NCI-H2196 treated with DMSO at 0.1 percent for 48 hours (cell line): ENCODE measurements at regions not wholly inside any gene's neighbourhood (a gene's known extent, or its start where the extent isn't known, plus 50 kb on each side); places are given as distances from the start of the nearest gene placed in this dataset.

Source experiments
- DNase-seq: peaks from one replicate; lab custom pipeline; 2025; ENCODE audit not compliant: unreplicated experiment; lab: John Stamatoyannopoulos, UW

DNA sequence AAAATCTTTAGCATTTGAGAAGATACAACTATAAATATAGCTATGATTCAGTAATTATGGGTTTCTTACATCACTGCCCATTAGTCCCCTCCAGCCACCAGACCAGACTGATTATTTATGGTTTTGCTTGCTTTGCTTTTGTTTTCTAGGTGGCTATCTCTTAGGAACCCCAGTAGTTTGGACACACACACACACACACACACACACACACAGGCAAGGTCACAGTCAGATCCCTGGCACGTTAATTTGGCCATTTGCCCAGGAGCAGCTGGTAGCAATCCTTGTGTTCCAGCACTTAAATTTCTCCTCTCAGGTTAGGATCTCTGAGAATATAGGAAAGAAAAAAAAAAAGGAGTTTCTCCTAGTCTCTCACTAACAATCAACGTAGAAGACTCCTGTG, 90.2 kb upstream of the RESF1 start:
- peak; percentile 25 for DNase-seq

DNA sequence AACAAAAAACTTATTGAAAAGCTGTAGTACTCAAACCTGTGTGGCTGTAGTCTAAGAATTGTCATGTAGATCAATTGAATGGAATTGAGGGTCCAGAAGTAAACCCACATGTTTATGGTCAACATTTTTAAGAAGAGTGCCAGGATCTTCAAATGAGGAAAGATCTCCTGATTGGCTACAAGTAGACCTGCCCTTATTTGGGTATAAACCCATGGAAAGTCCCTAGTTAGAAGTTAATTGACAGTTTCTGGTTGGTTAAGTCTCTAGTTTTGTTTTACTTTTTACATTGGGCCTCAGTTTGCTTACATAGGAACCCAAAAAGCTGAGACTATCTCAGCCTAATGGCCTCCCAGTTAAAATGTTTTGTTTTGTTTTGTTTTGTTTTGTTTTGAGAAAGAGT, 91.9 kb upstream of the RESF1 start:
- no peak for DNase-seq

DNA sequence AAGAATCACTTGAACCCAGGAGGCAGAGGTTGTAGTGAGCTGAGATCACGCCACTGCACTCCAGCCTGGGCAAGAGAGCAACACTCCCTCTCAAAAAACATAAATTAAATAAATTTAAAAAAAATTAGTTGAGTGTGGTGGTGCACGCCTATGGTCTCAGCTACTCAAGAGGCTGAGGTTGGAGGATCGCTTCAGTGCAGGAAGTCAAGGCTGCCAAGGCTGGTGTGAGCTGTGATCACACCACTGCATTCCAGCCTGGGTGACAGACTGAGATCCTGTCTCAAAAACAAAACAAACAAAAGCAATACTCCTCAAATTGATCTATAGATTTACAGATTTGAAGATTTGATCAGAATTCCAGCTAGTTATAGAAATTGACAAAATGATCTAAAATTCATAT, 92.7 kb upstream of the RESF1 start:
- no peak for DNase-seq

DNA sequence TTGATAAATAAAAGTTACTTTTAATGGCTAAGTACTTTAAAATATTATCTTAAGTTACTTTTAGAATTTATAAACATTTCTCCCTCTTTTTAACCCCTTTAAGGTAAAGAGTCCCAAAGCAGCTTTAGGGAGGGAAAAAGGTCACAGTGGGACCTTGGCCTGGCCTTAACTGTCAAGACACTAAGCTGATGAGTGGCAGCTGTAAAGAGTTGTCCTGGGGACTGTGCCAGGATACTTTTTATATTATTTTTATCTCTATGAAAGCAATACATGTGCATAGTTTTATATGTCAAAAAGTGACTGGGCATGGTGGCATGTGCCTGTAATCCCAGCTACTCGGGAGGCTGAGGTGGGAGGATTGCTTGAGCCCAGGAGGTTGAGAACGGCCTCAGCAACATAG, 94.2 kb upstream of the RESF1 start:
- no peak for DNase-seq

DNA sequence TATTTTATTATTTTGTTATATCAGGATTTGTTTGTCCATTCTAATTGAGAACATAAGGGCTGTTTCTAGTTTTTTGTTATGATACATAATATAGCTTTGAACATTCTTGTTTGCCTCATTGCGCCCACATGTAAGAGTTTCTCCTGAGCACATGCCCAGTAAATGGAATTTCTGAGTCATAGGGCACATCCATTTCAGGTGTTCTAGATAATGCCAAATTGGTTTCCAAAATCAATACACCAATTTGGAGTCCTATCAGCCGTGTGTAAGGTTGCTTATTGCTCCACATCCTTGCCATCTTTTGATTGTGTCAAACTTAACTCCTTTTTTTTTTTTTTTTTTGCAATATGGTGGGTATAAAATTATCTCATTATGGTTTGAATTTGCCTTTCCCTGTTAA, 97.9 kb upstream of the RESF1 start:
- DNase-seq, result no peak

DNA sequence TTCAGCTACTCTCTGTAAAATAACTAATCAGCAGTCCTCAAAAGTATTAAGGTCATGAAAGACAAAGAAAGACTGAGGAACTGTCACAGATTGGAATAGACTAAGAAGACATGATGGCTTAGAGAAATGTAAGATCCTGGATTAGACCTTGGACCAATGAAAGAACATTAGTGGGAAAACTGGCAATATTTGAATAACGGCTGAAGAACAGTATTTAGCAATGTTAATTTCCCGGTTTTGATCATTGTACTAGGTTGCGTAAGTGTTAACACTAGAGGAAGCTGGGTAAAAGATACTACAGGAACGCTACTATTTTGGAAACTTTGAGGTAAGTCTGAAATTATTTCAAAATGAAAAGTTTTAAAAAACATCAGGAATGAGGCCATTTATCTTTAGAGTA, 98.8 kb upstream of the RESF1 start:
- no peak for DNase-seq

DNA sequence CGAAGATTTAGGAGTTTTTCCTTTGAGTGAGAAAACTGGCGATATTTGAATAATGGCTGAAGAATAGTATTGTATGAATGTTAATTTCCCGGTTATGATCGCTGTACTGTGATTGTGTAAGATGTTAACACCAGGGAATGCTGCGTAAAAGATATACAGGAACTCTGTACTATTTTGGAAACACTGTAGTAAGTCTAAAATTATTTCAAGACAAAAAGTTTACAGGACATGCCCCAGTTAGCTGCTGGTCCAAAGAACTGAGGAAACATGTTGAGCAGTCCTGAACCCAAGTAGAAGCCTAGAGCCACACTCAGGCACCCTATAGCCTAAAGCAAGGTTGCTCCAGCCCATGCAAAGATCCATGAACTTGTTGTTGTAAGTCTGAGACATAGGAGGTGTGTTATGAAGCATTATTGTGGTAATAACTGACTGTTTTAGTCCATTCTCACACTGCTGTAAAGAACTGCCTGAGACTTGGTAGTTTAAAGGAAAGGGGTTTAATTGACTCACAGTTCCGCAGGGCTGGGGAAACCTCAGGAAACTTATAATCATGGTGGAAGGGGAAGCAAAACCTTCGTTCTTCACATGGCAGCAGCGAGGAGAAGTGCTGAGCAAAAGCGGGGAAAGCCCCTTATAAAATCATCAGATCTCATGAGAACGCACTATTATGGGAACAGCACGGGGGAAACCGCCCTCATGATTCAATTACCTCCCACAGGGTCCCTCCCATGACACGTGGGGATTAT, 99.8 kb upstream of the RESF1 start:
- DNase-seq, result no peak

DNA sequence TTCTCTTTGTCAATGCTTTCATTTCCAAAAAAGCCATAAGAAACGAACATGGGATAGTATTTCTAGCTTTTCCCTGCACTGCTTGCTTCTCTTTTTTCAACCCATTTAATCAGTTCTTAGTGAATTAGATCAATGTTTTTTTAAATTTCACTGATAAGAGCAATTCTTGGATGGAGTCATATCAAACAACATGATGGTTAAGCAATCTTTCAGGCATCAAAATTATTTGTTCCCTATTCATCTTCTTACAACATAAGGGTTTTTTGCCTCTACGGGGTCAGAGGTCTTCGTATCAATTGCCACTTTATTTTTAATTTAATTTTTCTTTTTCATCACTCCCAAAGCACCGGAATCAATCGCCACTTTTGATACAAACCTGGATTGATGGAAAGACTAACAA, 103.8 kb upstream of the RESF1 start:
- no peak for DNase-seq

DNA sequence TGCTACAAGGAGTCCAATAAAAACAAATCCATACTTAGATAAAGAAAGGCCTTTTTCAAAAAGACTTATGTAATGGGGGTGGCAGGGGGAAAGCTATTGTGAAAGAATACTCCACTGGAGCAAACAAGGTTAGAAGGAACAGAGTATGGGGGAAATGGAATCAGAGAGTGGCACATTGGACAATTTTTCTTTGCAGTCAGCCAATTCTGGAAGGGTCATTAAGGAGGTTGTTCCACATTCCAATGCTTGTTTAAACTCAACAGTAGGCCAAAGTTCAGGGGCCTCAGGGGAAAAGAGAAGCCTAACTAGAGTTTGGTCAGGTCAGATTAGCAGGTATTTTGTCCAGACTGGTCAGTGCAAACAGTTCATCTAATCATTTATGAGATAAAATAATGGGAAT, 105.2 kb upstream of the RESF1 start:
- no peak for DNase-seq

DNA sequence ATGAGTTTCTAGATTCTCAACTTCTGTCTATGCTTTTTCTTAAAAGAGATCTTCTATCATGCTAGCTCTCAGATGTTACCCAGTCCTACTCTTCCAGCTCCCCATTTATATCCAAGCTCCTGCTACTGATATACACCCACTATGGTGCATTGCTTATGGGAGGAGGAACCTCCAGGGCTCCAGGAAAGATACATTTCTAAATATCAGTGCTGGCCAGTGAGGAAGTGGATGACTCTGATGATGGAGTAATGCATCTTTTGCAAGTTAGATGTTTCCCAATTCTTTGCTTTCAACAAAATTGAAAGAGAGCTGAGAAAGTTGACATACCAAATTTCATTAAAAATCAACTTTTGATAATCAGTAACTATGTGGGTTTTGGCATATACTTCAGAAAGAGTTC, 105.7 kb upstream of the RESF1 start:
- no peak for DNase-seq

DNA sequence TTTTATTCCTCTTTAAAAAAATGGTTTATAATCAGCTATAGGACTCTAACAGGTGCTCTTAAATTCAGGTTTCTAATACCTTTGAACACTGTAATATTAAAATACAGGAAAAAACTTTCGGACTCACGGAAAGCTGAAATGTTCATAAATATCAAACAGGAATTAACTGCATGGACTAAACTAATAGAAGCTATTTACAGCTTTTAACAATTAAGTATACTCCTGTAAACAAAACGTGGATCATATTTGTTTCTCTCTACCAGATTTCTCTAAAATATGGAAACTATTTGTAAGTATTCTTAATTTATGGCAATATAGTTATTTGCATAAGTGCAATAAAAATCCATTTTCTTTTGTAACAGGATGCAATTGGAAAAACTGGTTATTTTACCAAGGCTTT, 108.9 kb upstream of the RESF1 start:
- DNase-seq, result no peak

DNA sequence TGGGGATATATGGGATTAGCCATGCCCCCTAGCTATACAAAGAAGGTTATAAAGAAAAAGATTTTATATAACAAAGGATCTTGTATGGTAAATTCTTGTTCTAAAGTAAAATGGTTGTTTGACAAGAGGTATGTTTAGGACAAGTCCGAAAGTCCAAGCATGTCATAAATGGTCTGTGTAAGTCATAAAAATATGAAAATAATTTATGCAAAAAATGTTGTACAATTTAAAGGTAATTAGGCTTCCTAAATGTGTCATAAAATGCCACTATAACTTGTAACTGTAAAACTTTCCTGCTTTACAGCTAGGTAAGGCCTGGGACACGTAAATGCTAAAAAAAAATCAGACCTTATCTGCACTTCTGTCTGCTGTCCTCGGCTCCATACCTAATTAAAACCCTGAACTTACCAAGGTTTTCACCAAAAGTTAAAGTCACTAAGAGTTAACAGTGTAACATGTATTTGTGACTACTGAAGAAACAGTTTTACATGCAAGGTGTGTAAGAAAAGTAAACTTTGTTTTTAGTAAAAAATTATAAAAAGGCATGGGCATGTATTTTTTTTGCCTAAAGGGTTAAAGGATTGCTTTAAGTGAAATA, 110.0 kb upstream of the RESF1 start:
- no peak for DNase-seq

DNA sequence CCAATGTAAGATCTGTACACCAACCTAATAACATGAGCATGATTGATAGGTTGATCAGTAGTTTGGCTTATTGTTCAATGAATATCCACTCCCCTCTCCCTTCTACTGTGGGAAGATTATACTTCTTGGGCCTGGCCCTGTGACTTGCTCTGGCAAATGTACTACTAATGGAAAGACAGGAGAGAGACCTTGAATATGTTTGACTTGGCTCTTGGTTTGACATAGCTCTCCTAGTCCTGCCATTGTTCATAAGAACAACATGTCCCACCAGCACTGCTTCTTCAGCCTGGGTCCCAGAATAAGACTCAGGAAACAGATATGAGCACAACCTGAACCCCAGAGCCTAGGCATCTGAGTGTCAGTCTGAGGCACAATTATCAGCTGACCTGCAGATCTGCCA, 112.8 kb upstream of the RESF1 start:
- DNase-seq, result no peak

DNA sequence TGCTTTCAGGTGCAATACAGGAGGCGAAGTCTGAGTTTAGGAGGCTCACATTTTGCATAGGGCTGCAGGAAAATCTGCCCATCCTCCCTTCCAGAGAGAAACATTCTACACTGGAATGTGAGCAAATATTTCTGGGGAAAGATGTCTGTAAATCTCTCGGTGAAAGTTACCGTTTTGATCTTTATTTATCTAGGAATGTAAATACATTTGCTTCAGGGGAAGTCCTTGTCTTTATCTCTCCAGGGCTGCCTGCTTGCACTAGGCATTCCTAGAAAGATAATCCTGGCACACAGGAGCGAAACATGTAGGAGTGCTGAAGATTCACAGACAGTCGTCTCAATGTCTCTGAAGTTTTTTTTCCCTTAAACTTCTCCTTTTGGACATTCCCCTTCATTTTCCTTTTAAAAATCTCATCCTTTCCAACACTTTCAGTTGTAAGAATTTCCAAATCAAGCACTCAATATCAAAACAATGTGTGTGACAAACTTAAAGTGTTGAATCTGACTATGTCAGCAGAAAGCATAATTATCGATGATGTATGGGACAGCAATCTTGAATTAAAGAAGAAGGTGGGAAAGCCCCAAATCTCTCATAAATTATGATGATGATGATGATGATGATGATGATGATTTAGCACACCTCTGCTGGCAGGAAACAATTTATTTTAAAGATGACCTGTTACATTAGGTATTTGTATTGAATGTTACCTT, 113.4 kb upstream of the RESF1 start:
- no peak for DNase-seq

DNA sequence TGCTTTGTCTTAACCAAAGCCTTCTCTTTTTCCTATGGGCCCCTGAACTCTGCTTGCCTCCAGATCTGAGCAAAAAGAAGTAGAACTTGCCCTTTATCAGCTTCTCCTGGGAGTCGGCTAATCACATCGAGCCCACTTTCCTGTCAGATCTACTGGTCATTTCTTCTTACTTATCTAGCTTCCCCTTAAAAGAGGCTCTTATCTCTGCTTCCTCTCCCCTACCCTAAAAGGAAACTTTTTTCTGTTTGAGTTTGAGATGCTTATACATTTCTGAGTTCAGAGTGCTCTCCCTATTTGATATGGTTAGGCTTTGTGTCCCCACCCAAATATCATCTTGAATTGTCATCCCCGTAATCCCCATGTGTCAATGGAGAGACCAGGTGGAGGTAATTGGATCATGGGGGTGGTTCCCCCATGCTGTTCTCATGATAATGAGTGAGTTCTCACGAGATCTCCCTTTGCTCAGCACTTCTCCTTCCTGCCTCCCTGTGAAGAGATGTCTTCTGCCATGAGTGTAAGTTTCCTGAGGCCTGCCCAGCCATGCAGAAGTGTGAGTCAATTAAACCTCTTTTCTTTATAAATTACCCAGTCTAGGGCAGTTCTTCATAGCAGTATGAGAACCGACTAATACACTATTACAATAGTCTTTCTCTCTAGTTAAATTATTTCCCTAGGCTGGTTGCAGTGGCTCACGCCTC, 114.7 kb upstream of the AMN1 start:
- no peak for DNase-seq

DNA sequence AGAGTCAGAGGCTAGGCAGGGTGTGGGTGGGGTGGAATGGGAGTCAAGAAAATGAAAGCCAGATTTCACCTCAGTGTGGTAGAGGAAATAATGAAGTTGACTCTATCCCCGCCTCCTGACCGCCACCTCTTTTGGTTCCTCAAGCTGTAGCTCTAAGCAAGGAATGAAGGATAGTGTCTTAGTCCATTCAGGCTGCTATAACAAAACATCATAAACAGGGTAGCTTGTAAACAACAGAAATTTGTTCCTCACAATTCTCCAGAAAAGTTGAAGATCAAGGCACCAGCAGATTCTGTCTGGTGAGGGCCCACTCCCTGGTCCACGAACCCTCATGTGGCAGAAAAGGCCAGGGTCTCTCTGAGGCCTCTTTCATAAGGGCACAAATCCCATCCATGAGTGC, 109.1 kb upstream of the AMN1 start:
- no peak for DNase-seq

DNA sequence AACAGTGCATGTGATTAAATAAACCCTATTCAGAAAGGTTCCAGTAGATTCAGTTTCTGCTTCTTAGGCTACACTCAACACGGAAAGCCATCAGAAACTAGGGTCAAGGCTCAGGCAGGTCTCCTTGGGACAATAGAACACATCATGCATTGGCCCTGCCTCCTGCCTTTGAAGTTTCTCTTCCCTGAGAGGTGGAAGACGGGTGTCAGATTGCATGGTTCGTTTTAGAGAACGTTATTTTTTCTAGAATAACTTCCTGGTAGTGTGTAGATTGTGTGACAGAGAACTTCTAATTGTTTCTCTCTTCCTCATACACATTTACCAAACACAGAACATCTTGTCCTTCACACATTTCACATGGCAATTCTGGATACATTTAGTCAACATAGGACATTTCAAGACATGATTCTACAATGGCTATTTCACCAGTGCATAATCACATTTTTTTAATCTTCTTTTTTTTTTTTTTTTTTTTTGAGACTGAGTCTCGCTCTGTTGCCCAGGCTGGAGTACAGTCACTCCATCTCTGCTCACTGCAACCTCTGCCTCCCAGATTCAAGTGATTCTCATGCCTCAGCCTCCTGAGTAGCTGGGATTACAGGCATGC, 106.6 kb upstream of the AMN1 start:
- no peak for DNase-seq

DNA sequence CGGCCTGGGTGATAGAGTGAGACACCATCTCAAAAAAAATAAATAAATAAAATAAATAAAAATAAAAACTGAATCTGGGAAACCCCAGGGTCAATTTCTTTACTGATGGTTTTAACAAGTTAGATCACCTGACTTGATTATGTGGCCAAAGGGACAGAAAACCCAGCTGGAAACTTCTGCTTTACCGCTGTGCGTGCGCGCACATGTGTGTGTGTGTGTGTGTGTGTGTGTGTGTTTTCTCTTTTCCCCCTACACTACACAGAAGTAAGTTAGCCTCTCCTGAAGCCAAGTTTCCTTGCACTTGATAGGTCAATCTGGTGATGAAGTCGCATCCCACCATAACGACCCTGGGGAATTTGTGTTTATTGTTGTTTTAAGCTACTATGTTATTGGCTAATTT, 105.3 kb upstream of the AMN1 start:
- DNase-seq, result no peak

DNA sequence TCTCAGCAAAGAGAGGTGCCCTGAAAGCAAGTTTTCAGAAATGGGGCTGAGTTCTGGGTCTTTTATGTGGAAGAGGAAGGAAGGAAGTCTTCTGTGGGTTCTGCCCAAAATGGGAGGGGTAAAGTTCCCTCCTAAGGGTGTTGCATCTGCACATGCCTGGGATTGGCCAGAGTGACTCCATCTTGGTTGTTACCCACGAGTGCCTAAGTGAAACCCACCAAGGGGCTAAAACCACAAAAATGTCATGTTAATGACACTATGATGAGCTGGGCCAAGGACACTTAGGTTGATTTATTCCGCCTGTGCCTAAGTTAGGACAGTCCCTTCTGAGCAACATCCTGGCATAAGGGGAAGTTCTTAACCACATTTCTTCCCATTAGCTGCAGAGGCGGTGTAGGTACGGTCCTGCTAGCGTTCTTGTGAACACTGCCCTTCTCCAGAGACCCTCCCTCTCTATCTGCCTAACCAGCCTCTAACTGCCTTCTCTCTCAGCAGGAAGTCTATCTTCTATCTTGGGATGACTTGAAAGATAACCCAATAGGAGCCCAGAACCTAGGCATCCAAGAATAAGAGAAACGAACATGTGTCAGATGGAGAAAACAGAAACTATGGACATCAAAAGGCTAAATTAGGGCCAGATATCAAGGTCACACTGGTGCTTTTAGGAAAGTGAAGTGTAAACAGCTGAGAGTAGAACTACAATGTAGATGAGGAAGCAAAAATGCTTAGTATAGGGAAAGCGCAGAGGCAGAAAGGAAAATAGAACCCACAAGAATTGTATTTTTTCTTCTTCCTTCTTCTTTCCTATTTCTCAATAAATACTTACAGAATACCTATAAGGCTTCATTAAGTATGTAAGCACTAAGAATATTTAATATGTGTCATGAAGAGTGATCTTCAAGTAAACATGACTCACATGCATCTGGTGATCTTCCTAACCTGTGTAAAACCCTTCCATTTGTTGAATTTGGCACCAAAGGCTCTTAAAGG, 104.2 kb upstream of the AMN1 start:
- DNase-seq, result no peak

DNA sequence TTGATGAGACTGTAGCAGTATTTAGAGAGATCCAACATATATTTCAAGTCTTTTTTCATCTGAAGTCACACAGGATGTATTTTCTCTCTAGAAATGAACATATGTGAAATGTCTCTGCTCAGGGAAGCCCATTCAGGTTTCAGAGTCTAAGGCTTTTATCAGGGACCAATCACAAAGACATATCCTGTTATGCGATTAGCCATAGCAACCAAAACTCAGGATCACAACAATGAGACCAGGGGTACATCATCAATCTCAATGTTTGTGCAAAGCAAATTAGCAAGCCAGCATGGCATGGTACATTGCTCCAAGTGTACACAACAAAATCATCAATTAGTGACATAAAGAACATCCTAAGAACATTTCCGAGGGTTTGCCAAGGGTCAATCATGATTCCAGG, 99.2 kb upstream of the AMN1 start:
- no peak for DNase-seq
